ENCODE measurements at regions not wholly inside any gene's neighbourhood (a gene's known extent, or its start where the extent isn't known, plus 50 kb on each side); places are given as distances from the start of the nearest gene placed in this dataset.

DNA sequence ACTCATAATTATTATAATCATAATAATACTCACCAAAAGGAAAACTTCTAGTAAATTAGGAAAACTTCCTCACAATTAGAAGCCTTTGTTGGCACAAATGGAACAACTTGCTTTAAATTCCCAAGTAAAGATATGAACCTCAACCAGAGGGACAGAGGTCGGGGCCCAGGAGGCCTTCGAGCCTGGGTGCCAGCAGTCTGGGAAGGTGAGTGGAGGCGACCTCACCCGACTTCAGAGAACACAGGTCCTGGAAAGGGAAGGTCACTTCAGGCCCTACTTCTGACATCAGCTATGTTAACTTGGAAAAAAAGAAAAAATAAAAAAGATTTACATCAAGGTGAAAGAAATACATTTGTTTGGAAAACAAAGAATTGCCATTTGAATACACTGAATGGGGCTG, 350.0 kb upstream of the MYT1L start:
- H2AFZ ChIP-seq (ENCODE audit: insufficient read depth, low read depth, low read length, poor library complexity, severe bottlenecking) = no peak overlapping the region
- Mint-ChIP-seq H3K27me3 (peaks cover 33% of the 10 kb centered on the region), H3K4me3 (no peak overlapping the region), H3K4me1 (no peaks in the 10 kb centered on the region), H3K27ac (no peak overlapping the region), H3K9me3 (ENCODE audit: insufficient read depth) (no peaks in the 10 kb centered on the region)
- no peaks in the 10 kb centered on the region for H3K4me1 ChIP-seq (ENCODE audit: control insufficient read depth in 2 of 2, insufficient read depth in 2 of 2, low read length in 2 of 2)
- intact Hi-C loops (cut with micrococcal nuclease) = no loop called here
- WGBS (ENCODE audit: insufficient coverage) = no CpG with 5 or more reads among the region's 4 CpGs
- H3K4me2 ChIP-seq (replicated peaks; ENCODE audit: low read depth, low read length, poor library complexity, severe bottlenecking) = no peak overlapping the region
- no peak overlapping the region for H3K4me3 ChIP-seq (ENCODE audit: control extremely low read depth in 1 of 5, extremely low read depth in 1 of 5, insufficient read depth in 1 of 5, low read depth in 2 of 5, low read length in 4 of 5)
- TF ChIP-seq, protein P1, sequence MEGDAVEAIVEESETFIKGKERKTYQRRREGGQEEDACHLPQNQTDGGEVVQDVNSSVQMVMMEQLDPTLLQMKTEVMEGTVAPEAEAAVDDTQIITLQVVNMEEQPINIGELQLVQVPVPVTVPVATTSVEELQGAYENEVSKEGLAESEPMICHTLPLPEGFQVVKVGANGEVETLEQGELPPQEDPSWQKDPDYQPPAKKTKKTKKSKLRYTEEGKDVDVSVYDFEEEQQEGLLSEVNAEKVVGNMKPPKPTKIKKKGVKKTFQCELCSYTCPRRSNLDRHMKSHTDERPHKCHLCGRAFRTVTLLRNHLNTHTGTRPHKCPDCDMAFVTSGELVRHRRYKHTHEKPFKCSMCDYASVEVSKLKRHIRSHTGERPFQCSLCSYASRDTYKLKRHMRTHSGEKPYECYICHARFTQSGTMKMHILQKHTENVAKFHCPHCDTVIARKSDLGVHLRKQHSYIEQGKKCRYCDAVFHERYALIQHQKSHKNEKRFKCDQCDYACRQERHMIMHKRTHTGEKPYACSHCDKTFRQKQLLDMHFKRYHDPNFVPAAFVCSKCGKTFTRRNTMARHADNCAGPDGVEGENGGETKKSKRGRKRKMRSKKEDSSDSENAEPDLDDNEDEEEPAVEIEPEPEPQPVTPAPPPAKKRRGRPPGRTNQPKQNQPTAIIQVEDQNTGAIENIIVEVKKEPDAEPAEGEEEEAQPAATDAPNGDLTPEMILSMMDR (IDR thresholded peaks at IDR 0.05) = no peak
- no peak for TF ChIP-seq EZH2 (IDR thresholded peaks at IDR 0.05; ENCODE audit: borderline replicate concordance, insufficient read depth, low read depth, low read length, poor library complexity, severe bottlenecking)
- CTCF ChIA-PET = no interaction called here
- no peaks in the 10 kb centered on the region for H3K36me3 ChIP-seq (replicated peaks in 1 of 2; ENCODE audit: control extremely low read depth in 1 of 2, control insufficient read depth in 1 of 2, extremely low read depth in 1 of 2, insufficient read depth in 2 of 2, low read length in 1 of 2)
- DNase-seq = no peak
- peaks cover 0 to 3% (median 0%) of the 10 kb centered on the region in 4 experiments for H3K27me3 ChIP-seq (replicated peaks in 1 of 4; ENCODE audit: control extremely low read depth in 1 of 4, control insufficient read depth in 3 of 4, insufficient read depth in 4 of 4, low read length in 3 of 4)
- no peak overlapping the region for H3K27ac ChIP-seq (ENCODE audit: low read length in 2 of 2)
- no peak for ATAC-seq (ENCODE audit: low read depth)
- POLR2A ChIA-PET = no interaction called here
- H3K9me3 ChIP-seq (ENCODE audit: control extremely low read depth in 1 of 3, control insufficient read depth in 2 of 3, insufficient read depth in 1 of 3, low read length in 2 of 3) = peaks cover 0 to 4% (median 0%) of the 10 kb centered on the region in 3 donors
- H4K20me1 ChIP-seq (ENCODE audit: control insufficient read depth, insufficient read depth, low read length, poor library complexity, severe bottlenecking) = no peaks in the 10 kb centered on the region
- no peaks in the 10 kb centered on the region for H3K79me2 ChIP-seq (ENCODE audit: control insufficient read depth, insufficient read depth, low read length)
- H3K9ac ChIP-seq (ENCODE audit: low read length) = no peak overlapping the region

- 88% methylated on average over 3 of the region's 6 CpGs for WGBS (ENCODE audit: insufficient coverage)
- no peaks in the 10 kb centered on the region for H3K4me1 ChIP-seq (ENCODE audit: control insufficient read depth in 2 of 2, insufficient read depth in 2 of 2, low read length in 2 of 2)
- no peaks in the 10 kb centered on the region for H3K79me2 ChIP-seq (ENCODE audit: control insufficient read depth, insufficient read depth, low read length)
- H3K36me3 ChIP-seq (replicated peaks in 1 of 2; ENCODE audit: control extremely low read depth in 1 of 2, control insufficient read depth in 1 of 2, extremely low read depth in 1 of 2, insufficient read depth in 2 of 2, low read length in 1 of 2) = no peaks in the 10 kb centered on the region
- no peaks in the 10 kb centered on the region for H3K27me3 ChIP-seq (replicated peaks in 1 of 4; ENCODE audit: control extremely low read depth in 1 of 4, control insufficient read depth in 3 of 4, insufficient read depth in 4 of 4, low read length in 3 of 4)
- H3K9me3 ChIP-seq (ENCODE audit: control extremely low read depth in 1 of 3, control insufficient read depth in 2 of 3, insufficient read depth in 1 of 3, low read length in 2 of 3) = peaks cover 0 to 4% (median 0%) of the 10 kb centered on the region in 3 donors
- Mint-ChIP-seq H3K27me3 (no peaks in the 10 kb centered on the region), H3K4me3 (no peak overlapping the region), H3K27ac (no peak overlapping the region), H3K4me1 (no peaks in the 10 kb centered on the region), H3K9me3 (ENCODE audit: insufficient read depth) (no peaks in the 10 kb centered on the region)
- DNase-seq (no peak), ATAC-seq (ENCODE audit: low read depth) (no peak)
- no peak overlapping the region for H3K4me2 ChIP-seq (replicated peaks; ENCODE audit: low read depth, low read length, poor library complexity, severe bottlenecking)
- H4K20me1 ChIP-seq (ENCODE audit: control insufficient read depth, insufficient read depth, low read length, poor library complexity, severe bottlenecking) = no peaks in the 10 kb centered on the region
- no peak overlapping the region for H2AFZ ChIP-seq (ENCODE audit: insufficient read depth, low read depth, low read length, poor library complexity, severe bottlenecking)
- intact Hi-C loops (cut with micrococcal nuclease) = no loop called here
- TF ChIP-seq, protein P1 (IDR thresholded peaks at IDR 0.05) = no peak
- no peak overlapping the region for H3K27ac ChIP-seq (ENCODE audit: low read length in 2 of 2)
- no peak overlapping the region for H3K4me3 ChIP-seq (ENCODE audit: control extremely low read depth in 1 of 5, extremely low read depth in 1 of 5, insufficient read depth in 1 of 5, low read depth in 2 of 5, low read length in 4 of 5)
- CTCF ChIA-PET = no interaction called here
- no peak overlapping the region for H3K9ac ChIP-seq (ENCODE audit: low read length)
- POLR2A ChIA-PET = no interaction called here
Observed at GRCh38 chr2:2674831-2675230, 343.8 kb upstream of the MYT1L start.
